HT1080 (cell line): ENCODE measurements at regions not wholly inside any gene's neighbourhood (a gene's known extent, or its start where the extent isn't known, plus 50 kb on each side); places are given as distances from the start of the nearest gene placed in this dataset.

ENCODE experiments used
- DNase-seq: peaks from one replicate; pipeline ENCODE4 v3.0.0-alpha.2; 2015; ENCODE audit warnings: low read depth

DNA sequence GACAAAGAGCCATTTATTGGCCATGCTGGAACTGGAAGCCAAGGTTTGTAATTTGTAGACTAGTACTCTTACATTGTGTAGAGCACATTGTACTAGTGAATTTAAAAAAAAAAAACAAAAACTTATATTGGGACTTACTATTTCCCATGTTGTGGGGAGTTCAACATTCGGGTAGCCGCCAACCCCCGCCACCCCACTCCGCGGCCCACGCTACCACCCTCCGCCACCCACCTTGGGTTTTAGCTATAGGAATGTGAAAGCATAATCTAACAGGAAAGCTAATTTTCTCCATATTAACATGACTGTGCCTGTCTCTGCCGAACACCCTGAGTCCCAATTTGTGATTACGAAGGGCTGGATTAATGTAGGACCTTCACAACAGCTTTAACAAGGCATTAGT lies 275.8 kb downstream of the FIGN start:
- DNase-seq, result no peak

DNA sequence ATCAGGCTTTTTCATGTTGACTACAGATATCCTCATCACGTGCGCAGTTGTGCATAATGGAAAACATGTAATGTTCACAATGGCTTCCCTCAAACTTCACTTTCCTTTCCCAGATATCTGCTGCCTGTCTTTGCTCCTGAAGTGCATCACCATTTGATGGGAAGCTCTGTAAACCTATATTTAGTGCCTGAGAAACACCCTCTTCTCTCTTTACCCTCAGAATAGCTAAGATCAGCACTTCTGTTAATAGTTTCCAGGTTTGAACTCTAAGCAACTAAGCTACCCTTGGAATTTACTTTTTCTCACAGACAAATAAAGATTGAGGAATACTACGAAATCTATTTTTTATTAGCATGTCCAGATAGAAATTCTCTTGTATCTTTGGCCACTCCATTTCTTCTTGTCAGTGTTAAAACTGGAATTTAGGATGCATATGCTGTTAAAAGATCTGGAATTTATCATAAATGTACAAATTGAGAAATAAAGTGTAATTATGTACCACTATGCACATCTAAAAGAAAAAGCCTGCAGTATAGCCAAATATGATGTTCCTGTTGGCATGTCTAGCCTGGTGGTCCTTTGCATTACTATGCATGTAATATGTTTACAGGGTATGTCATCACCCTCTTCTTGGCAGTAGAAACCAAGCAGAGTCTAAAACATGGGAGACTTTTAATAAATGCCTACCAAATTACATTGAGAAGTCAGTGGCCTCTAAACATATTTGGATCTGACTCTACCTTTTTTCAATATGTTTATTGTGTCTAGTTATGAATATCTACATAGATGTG lies 278.7 kb downstream of the FIGN start:
- no peak for DNase-seq

DNA sequence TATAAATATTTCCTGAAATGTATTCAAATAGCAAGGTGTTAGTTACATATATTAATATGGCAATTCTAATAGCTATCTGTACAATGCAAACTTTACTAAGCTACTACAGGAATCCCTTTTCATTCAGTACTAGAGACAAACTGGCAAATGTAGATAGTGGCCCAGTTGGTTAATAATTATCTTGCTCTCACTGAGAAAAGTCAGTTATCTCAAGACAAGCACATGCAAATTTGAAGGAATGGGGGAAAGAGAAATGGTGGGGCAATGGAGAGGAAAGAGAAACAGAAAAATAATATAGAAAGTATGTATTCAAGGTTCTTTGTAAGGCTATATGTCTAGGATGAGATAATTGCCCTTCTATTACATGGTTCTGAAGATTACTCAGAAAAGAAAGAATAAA lies 280.0 kb downstream of the FIGN start:
- DNase-seq, result no peak

DNA sequence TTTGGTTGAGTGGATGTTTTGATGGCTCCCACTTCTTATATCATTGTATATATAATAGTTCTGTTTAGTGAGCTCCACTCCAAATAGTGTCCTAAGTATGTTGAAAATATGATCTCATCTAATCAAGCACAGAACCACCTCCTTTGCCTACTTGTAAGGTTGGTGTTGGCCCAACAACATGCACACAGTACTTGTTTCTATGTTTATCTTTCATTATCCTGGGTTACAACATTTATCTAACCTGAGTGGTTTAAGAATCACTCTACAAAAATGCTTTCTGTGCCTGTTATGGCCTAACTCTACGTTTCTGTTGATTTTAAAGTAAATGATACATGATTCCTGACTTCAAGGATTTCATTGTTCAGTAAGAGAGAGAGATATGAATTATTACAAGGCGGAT lies 281.9 kb downstream of the FIGN start:
- DNase-seq, result no peak

DNA sequence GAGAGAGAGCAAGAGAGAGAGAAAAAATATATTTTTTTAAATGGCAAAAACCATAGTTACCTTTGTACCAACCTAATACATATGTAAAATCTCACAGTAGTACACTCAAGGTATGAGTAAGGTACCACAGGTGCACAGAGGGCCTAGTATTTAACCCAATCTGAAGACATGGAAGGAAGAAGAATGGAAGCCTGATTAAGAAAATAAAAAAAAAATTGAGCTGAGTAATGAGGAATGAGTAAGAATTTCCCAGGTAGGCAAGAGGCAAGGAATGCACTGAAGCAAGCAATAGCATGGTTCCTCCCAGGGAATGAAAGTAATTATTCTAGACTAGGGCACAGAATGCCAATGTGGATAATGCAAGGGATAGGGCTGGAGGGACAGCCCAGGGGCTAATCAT lies 294.2 kb downstream of the FIGN start:
- no peak for DNase-seq

DNA sequence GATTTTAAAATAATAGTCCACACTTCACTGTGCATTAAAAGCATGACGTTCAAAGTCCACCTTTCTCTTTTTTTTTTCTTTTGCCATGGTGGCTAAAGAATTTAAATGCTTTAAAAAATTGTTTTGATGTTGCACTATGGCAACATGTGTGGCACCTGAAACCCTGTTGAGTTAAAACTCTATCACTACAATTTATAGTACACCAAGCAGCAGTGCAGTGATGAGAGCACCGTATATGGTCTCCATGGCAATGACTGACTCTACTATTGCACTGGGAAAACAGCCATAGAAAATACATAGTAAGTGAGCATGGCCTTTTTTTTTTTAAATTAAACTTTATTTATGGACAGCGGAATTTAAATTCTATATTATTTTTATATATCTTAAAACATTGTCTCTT lies 298.8 kb downstream of the FIGN start:
- DNase-seq, result no peak

DNA sequence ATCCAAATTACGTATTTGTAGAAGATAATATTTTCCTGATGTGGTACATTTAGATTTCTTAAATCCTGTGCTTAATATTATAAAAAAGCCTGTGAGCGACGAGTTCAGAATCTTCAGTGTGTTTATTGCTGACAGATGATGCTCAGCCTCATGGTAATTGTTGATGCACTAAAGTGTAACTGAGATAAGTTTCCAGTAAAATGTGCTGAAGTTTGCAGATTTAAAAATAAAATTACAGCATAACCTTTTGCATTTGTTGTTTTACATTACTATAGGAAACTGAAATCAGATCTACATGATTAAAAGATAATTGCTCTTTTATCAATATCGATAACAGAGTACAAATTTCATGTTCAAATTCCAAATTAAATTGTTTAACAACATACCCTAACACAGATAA lies 307.6 kb downstream of the FIGN start:
- no peak for DNase-seq

DNA sequence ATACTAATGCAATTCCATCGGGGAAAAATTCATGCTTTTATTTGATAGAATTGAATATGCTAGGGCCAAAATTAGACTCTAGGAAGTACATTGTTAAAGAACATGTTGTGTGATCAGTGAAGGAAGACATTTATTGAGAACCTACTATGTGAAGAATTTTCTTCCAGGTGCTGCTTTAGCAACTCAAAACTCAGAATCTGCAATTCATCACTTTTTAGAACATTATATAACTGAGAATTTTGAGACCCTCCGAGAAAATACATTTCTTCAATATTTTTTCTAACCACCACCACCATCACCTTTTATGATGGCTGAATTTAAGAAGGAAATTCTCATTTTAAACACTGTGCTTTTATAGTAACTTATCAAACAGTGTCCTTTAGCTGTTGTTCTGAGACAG lies 315.2 kb downstream of the FIGN start:
- DNase-seq, result no peak

DNA sequence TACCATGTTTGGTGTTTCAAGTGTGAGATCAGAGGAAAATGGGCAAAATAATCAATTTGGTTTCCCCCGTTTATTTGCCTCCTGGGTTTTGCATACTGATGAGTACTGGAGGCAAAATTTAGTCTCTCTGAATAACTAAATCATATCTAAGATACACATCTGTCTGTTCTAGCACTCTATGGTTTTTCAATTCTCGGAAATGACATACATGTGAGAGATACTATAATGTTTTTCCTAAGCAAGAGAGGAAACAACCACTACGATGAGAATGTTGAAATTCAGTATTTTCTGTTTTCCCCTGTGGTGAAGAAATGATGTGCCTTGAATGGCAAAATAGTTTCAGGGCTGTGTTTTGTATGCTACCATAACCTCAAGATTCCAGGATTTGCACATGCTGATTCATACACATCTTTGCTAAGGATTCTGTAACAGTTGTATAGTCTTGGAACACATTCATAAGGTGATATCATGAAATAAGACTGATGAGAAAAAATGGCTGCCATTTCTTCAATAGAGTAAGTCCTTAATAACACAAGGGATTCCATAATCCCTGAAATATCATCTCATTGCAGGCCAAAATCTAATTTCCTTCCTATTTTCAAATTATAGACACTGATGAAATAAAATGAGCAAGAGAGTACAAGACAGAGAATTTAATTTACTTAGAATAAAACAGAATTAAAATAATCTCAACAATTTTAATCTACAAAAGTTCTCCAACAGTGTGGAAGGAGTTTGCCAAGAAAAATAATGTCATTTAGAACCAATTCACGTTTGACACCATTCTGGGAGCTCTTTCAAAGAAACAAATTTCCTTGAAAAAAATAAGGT lies 316.6 kb downstream of the FIGN start:
- no peak for DNase-seq

DNA sequence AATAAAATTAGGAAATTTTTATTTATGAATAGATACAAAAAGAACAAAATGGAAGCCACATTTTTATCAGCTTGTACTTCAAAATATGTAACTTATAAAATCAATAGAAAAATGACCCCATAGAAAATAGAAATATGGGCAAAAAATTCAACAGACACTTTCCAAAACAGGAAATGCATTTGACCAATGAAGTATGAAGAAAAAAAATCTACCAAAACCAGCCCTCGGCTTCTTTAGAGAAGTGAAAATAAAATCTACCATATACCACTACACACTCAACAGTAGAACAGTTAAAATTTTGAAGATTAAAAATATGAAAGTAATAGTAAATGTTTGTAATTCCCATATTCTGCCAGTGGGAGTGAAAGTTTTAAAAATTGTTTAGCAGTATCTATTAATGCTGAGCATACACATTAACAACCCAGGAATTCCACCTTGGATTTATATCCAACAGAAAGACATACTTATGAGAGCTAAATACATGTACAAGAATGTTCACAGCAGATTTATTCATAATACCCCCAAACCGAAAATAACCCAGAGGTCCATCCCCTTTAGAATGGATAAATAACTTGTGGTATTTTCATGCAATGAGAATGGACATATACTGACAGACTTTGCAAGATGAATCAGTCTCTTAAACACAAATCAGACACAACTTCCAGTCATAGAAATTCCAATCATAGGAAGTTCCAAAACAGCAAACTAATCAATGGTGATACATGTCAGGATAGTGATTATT lies 318.0 kb downstream of the FIGN start:
- no peak for DNase-seq

DNA sequence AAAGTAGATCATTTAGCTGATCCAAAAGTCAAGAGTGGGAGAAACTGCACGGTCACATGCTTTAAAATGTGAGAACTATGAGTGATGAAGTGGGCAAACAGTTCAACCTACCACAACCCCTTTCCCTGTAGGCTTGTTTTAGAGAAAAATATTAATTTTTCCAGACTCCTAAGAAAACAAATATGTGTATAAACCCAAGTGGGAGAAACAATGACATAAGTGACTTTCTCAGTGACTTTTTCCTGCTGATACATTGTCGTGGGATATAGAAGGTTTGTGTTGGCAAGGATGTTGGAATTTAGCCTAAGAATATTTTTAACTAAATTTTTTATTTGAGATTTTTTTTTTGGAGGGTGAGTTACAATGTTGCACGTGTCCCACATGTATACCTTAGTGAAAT lies 321.7 kb downstream of the FIGN start:
- no peak for DNase-seq

DNA sequence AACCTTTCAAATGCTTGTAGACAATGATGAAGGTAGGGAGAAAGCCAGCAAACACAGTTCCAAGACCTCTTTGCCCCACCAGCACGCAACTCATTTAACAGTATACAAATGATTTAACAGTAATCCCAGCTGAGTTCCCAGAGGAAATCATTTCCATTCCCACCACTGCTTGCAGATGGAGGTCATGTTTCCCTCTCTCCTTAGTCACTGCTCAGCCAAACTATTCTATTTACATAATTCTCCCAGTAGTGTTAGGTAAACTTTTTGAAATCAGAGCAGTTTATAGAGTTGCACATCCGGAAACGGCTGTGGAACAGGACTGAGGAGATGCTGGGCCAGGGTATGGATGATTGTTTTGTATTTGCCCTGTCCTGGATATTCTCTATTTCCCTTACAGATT lies 328.5 kb downstream of the FIGN start:
- DNase-seq, result peak; percentile 27

DNA sequence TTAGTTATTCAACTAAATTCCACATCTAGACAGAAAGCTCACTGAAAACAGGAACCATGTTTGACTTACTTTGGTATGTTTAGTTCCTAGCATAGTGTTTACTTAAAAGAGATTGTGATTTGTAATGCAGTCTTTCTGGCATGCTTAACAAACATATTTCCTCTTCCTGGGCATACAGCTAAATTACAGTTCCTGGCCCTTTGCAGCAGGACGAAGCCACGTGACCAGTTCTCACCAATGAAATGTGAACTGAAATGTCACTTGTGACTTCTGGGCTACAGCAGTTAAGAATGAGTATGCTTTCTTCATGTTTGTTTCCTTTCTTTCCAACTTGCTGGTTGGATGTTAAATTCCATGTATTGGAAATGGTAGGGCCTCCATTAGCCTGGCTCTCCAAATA lies 330.5 kb downstream of the FIGN start:
- DNase-seq, result no peak

DNA sequence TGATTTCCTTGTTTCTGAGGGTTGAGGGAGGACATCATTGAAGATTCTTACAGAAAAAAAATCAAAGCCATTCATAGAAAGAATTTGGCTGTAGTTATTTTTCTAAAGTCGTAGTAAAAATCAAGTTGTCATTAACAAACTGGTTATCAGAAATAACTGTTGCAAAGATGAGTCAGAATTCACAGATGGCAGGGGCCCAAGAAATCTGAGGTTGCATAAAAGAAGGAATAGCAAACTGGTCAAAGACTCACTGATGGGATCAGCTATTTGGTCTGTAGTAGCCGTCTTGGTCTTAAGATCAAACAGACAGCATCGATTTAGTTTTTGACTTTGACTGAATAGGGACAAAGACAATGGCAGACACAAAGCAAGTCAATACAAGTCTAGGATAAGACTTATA lies 334.3 kb downstream of the FIGN start:
- DNase-seq, result peak; percentile 48

DNA sequence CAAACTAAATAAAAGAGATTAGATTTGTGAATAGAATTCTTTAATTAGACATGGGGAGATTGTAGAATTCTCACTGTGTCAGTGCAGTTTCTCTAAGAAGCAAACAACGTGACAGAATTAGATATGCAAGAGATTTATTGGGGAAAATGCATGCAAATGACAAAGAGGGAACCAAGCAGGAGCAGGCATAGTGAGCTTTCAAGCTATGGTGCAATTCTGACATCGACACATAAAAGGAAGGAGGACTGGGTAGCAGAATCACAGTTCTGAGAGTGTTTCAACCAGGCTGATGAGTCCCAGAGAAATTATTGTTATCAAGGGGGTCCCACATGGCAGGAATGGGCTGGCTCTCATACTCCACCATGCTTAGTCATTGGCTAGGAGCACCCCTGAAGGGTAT lies 338.4 kb downstream of the FIGN start:
- DNase-seq, result no peak

DNA sequence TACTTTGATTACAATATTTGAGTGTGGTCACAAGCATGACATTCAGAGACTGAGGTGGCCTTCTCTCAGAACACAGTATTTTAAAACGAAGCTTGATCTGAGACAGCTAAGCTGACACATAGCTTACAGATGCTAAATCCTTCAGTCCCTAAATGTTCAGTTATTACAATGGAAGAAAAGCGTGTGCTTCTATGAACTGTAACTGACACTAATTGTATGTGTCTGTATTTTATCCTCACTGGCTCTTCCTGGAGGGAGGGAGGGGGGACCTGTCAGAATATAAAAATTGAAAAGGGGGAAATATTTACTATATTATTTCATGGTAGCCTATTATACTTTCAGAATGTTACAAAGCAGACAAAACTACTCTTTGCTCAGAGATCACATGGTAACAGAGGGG lies 340.2 kb downstream of the FIGN start:
- DNase-seq, result no peak

DNA sequence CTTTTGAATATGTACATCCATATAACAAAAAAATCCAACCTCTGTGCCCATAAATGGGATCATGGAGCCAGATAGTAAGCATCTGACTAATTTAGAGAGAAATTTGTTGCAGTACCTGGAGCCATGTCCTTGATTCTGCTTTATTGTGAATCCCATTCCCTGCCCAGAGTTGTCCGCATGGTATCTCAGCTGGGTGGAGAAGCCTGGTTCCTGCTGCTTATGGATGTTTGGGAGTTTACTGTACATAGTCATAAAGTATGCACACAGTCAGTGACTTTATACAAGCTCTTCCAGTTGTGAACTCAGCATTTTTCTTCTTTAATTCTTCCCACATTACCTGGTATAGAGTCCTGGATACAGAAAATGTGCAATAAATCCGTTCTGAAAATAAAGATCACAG lies 346.0 kb downstream of the FIGN start:
- DNase-seq, result no peak

DNA sequence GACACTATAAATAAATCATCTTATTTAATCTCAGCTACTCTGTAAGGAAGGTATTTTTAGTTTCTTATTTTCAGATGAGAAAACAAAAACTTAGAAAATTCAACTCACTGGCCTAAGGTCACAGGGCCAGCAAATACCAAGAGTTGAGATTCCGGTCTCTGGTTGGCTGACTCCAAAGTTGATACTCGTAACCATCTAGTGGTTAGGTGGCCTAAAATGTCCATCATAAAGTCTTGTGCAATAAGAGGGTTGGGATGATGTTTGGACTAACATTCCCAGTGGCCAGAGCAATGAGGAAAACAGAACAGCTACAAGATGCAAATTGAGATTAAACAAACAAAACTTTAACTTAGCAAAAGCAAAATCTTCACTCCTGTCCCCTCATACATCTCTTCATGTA lies 360.3 kb downstream of the FIGN start:
- no peak for DNase-seq

DNA sequence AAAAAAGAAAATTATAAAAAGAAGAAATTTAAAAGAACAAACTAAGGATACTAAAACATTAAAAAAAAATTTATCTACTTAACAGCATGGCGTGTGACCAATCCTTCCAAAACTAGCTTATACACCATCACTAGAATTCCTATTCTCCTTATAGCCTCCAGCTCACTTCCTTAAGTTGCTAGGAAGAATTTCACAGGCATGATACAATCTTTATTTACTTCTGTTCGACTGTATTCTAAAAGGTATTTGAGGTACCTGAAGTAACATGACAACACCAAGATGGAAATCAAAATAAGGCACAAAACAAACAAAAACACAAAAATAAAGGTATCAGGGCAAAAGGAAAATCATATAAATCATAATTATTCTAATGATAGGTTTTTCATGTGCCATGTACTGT lies 360.7 kb downstream of the FIGN start:
- no peak for DNase-seq

DNA sequence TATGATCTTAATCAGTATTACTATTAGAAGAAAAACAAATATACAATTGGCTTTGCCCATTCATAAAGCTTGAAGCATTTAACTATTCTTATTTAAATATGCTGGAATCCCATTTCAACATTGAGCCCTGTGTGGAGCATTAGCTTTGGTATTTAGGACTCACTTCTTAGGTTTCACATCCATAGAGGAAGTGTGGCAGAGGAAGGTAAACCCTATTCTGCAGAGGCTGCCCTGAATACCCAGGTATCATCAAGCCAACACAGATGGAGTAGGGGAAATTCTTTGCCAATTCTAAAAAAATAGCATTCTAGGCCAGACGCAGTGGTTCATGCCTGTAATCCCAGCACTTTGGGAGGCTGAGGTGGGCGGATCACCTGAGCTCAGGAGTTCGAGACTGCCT lies 361.5 kb downstream of the FIGN start:
- DNase-seq, result no peak

DNA sequence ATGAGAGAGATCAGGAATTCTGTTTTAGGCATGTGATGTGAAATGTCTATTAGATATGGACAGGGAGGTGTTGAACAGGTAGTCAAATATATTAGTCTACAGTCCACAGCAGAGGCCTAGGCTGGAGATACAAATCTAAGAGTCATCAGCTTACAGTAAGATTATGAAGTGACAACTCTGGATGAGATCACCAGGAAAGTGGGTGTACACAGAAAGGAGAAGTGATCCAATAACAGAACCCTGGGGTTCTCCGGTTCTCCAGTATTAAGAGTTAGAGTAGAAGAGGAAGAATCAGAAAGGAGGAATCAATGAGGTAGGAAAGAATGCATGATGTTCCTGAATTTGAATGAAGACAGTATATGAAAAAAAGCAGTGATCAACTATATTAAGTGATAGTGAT lies 362.3 kb downstream of the FIGN start:
- DNase-seq, result no peak

DNA sequence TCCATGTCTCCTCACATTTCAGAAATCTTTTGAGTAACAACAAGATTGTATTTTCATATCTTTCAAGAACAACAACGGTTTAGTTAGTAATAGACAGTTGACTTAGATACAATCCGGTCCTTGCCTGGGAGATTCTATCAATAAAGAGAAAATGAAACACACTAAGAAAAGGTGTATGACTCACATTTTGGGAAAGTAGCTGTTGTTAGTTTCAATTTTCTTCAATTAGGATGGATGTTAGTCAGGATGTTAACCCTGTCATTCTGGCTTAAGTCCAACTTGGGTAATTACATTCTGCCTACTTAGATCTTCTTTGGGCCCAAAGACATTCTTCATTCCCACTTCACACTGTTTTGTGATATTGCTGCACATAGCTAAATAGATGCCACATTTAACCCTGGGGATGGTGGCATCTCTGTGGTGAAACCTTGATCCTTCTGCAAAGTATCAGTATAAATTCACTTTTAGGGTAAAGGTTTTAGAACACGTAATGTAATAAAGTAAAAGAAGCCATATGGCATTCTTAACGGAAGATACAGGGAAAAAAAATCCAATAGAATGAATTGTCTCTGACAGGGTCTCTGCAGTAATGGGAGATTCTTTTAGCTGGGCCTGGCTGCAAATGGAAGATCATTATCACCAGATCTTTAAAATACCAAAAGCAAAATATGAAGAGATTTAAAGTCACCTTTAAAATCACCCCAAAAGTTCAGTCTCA lies 365.5 kb downstream of the FIGN start:
- DNase-seq, result peak; percentile 34
